ENCODE measurements at regions not wholly inside any gene's neighbourhood (a gene's known extent, or its start where the extent isn't known, plus 50 kb on each side); places are given as distances from the start of the nearest gene placed in this dataset.

- no peaks in the 10 kb centered on the region for H3K36me3 Mint-ChIP-seq (ENCODE audit: low read depth, unreplicated experiment)
- H3K4me1 Mint-ChIP-seq (ENCODE audit: unreplicated experiment) = peaks cover 4% of the 10 kb centered on the region
- peaks cover 6% of the 10 kb centered on the region for H3K27me3 Mint-ChIP-seq (ENCODE audit: unreplicated experiment)
- no peak overlapping the region for H3K27ac Mint-ChIP-seq (ENCODE audit: unreplicated experiment)
- no peaks in the 10 kb centered on the region for H3K9me3 Mint-ChIP-seq (ENCODE audit: unreplicated experiment)
- no peak for TF ChIP-seq CTCF (IDR thresholded peaks at IDR 0.05; ENCODE audit: unreplicated experiment)
- DNase-seq (ENCODE audit: low spot score) = no peak
- no peak overlapping the region for H3K4me3 Mint-ChIP-seq (ENCODE audit: unreplicated experiment)
These were observed 239.2 kb downstream of the ADGRD1 start for GRCh38 chr12:131192951-131193350.

DNA sequence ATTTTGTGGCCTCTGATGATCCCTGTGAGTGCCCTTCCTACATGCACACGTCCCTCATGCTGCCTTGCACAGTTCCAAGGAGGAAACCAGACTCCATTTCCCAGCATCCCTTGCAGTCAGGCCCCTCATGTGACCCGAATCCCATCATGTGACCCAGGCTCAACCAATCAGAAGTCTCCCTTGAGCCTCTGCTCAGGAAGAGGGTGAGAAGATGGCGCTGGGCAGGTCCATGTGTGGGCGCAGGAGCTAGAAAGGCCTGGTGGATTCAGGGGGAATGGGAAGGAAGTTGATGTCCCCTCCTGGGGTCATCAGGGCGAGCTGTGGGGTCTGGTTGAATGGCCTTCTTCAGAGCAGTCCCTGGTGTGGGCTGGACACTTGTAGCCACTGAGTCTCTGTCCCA lies 240.5 kb downstream of the ADGRD1 start:
- Mint-ChIP-seq H3K27ac (ENCODE audit: unreplicated experiment) (no peak overlapping the region), H3K9me3 (ENCODE audit: unreplicated experiment) (no peaks in the 10 kb centered on the region), H3K4me1 (ENCODE audit: unreplicated experiment) (peaks cover 4% of the 10 kb centered on the region), H3K27me3 (ENCODE audit: unreplicated experiment) (peaks cover 6% of the 10 kb centered on the region), H3K4me3 (ENCODE audit: unreplicated experiment) (no peak overlapping the region), H3K36me3 (ENCODE audit: low read depth, unreplicated experiment) (no peaks in the 10 kb centered on the region)
- DNase-seq (ENCODE audit: low spot score) = no peak
- TF ChIP-seq CTCF (IDR thresholded peaks at IDR 0.05; ENCODE audit: unreplicated experiment) = no peak

GRCh38 chr12:131195796-131196195 lies 242.1 kb downstream of the ADGRD1 start:
- Mint-ChIP-seq H3K36me3 (ENCODE audit: low read depth, unreplicated experiment) (no peaks in the 10 kb centered on the region), H3K27ac (ENCODE audit: unreplicated experiment) (no peak overlapping the region)
- DNase-seq (ENCODE audit: low spot score) = no peak

DNA sequence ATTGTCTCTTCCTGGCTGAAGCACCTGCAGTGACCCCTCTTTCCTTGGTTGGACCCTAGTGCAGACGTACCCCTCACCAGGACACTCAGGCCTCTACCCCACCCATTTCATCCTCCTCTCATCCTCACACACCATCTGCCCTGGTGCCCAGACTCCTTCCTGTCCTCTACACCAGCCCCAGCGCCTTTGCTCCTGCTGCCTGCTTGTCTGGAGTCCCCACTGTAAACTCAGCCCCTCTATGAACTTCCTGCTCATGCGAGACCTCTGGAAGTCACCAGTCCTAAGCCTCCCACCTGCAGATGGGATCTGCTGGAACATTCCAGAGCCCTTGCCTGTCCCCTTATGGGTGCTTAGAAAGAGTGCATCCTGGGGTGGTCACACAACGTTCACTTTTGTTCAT lies 242.5 kb downstream of the ADGRD1 start:
- Mint-ChIP-seq H3K4me3 (ENCODE audit: unreplicated experiment) (no peak overlapping the region), H3K9me3 (ENCODE audit: unreplicated experiment) (no peaks in the 10 kb centered on the region), H3K27me3 (ENCODE audit: unreplicated experiment) (peaks cover 6% of the 10 kb centered on the region), H3K4me1 (ENCODE audit: unreplicated experiment) (peaks cover 4% of the 10 kb centered on the region), H3K36me3 (ENCODE audit: low read depth, unreplicated experiment) (no peaks in the 10 kb centered on the region), H3K27ac (ENCODE audit: unreplicated experiment) (no peak overlapping the region)
- DNase-seq (ENCODE audit: low spot score) = no peak
- TF ChIP-seq CTCF (IDR thresholded peaks at IDR 0.05; ENCODE audit: unreplicated experiment) = no peak

More at GRCh38 chr12:131195796-131196195, 242.1 kb downstream of the ADGRD1 start:
- Mint-ChIP-seq H3K9me3 (ENCODE audit: unreplicated experiment) (no peaks in the 10 kb centered on the region), H3K4me1 (ENCODE audit: unreplicated experiment) (peaks cover 4% of the 10 kb centered on the region), H3K27me3 (ENCODE audit: unreplicated experiment) (peaks cover 6% of the 10 kb centered on the region), H3K4me3 (ENCODE audit: unreplicated experiment) (no peak overlapping the region)
- no peak for TF ChIP-seq CTCF (IDR thresholded peaks at IDR 0.05; ENCODE audit: unreplicated experiment)

DNA sequence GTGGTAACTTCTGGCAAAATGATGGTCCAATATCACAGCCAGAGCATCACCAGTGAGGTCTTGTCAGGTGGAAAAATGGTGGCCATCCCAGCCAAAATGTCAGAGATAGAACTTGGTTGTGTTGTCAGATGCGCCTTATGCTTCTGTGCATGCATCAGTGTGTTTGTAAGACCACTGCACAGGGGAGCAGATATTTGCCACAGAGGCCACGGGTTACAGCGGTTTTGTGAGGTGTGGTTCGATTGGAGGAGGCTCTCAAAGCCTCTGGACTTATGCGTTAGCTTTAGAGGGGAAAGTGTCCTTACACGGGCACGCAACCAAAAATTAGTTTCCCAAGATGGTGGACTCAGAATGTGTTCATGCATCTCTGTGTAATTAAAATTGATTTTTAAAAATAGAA lies 243.8 kb downstream of the ADGRD1 start:
- TF ChIP-seq CTCF (IDR thresholded peaks at IDR 0.05; ENCODE audit: unreplicated experiment) = no peak
- Mint-ChIP-seq H3K27ac (ENCODE audit: unreplicated experiment) (no peak overlapping the region), H3K4me1 (ENCODE audit: unreplicated experiment) (peaks cover 4% of the 10 kb centered on the region), H3K9me3 (ENCODE audit: unreplicated experiment) (no peaks in the 10 kb centered on the region), H3K4me3 (ENCODE audit: unreplicated experiment) (no peak overlapping the region), H3K27me3 (ENCODE audit: unreplicated experiment) (peaks cover 6% of the 10 kb centered on the region), H3K36me3 (ENCODE audit: low read depth, unreplicated experiment) (no peaks in the 10 kb centered on the region)
- no peak for DNase-seq (ENCODE audit: low spot score)
